SK-N-SH treated with all-trans-retinoic acid at 6 μM for 48 hours (cell line): ENCODE measurements at regions not wholly inside any gene's neighbourhood (a gene's known extent, or its start where the extent isn't known, plus 50 kb on each side); places are given as distances from the start of the nearest gene placed in this dataset.

Experiments
- ATAC-seq: fragments of 200-7000 bp; cut with Tn5 transposase; 3 replicates; pipeline ENCODE4 v1.9.1; 2020; ENCODE audit warnings: mild to moderate bottlenecking, moderate library complexity
- ARNTL ChIP-seq: fragments of 450-650 bp; formaldehyde crosslinking; IDR thresholded peaks from 2 replicates; pipeline ENCODE4 v1.5.0; 2020; ENCODE audit warnings: low read depth, mild to moderate bottlenecking, moderate library complexity, borderline replicate concordance
- BACH2 ChIP-seq: fragments of 250-450 bp; sonication (Bioruptor Pico); IDR thresholded peaks from 2 replicates; pipeline ENCODE4 v1.9.0; 2021; ENCODE audit warnings: mild to moderate bottlenecking, borderline replicate concordance
- CSDC2 ChIP-seq: fragments of 250-450 bp; sonication (Bioruptor Pico); IDR thresholded peaks from 2 replicates; pipeline ENCODE4 v1.5.0; 2020; ENCODE audit warnings: mild to moderate bottlenecking, moderate library complexity
- CSRNP3 ChIP-seq: fragments of 250-450 bp; sonication (Bioruptor Pico); IDR thresholded peaks from 2 replicates; pipeline ENCODE4 v1.5.1; 2021; ENCODE audit warnings: mild to moderate bottlenecking, moderate library complexity
- ESRRG ChIP-seq: fragments of 250-450 bp; sonication (Bioruptor Pico); IDR thresholded peaks from 2 replicates; pipeline ENCODE4 v1.6.1; 2021; ENCODE audit warnings: mild to moderate bottlenecking
- GLIS3 ChIP-seq: fragments of 250-450 bp; sonication (Bioruptor Pico); IDR thresholded peaks from 2 replicates; pipeline ENCODE4 v1.5.0; 2020; ENCODE audit warnings: mild to moderate bottlenecking, moderate library complexity
- ISL1 ChIP-seq: fragments of 250-450 bp; sonication (Bioruptor Pico); IDR thresholded peaks from 2 replicates; pipeline ENCODE4 v2.1.2; 2022; ENCODE audit warnings: mild to moderate bottlenecking, moderate library complexity
- OSR1 ChIP-seq: fragments of 250-450 bp; sonication (Bioruptor Pico); IDR thresholded peaks from 2 replicates; pipeline ENCODE4 v1.8.0; 2022; ENCODE audit warnings: moderate library complexity, mild to moderate bottlenecking, inconsistent platforms
- PPARA ChIP-seq: fragments of 250-450 bp; sonication (Bioruptor Pico); IDR thresholded peaks from 2 replicates; pipeline ENCODE4 v1.5.0; 2020; ENCODE audit warnings: mild to moderate bottlenecking, borderline replicate concordance
- RARB ChIP-seq: fragments of 250-450 bp; sonication (Bioruptor Pico); IDR thresholded peaks from 2 replicates; pipeline ENCODE4 v1.8.0; 2021; ENCODE audit warnings: mild to moderate bottlenecking, moderate library complexity
- SNAI2 ChIP-seq: fragments of 250-450 bp; sonication (Bioruptor Pico); IDR thresholded peaks from 2 replicates; pipeline ENCODE4 v1.5.0; 2020; ENCODE audit warnings: mild to moderate bottlenecking, moderate library complexity
- TCF4 ChIP-seq: fragments of 250-450 bp; sonication (Bioruptor Pico); IDR thresholded peaks from 2 replicates; pipeline ENCODE4 v1.8.0; 2021; ENCODE audit warnings: mild to moderate bottlenecking, moderate library complexity, borderline replicate concordance
- TOX ChIP-seq: fragments of 250-450 bp; sonication (Bioruptor Pico); IDR thresholded peaks from 2 replicates; pipeline ENCODE4 v1.8.0; 2021; ENCODE audit warnings: mild to moderate bottlenecking, moderate library complexity, borderline replicate concordance
- TSHZ2 ChIP-seq: fragments of 250-450 bp; sonication (Bioruptor Pico); IDR thresholded peaks from 2 replicates; pipeline ENCODE4 v1.5.0; 2020; ENCODE audit warnings: mild to moderate bottlenecking, moderate library complexity
- ZC3H10 ChIP-seq: fragments of 250-450 bp; sonication (Bioruptor Pico); IDR thresholded peaks from 2 replicates; pipeline ENCODE4 v1.5.1; 2021; ENCODE audit warnings: mild to moderate bottlenecking, moderate library complexity
- ZFP3 ChIP-seq: fragments of 250-450 bp; sonication (Bioruptor Pico); IDR thresholded peaks from 2 replicates; pipeline ENCODE4 v1.5.0; 2020; ENCODE audit warnings: mild to moderate bottlenecking, moderate library complexity
- ZNF565 ChIP-seq: fragments of 450-650 bp; formaldehyde crosslinking; conservative IDR thresholded peaks from 2 replicates; pipeline ENCODE4 v1.5.0; 2020; ENCODE audit warnings: low read depth, mild to moderate bottlenecking, moderate library complexity
- ZNF70 ChIP-seq: fragments of 450-650 bp; formaldehyde crosslinking; IDR thresholded peaks from 2 replicates; pipeline ENCODE4 v1.5.0; 2020; ENCODE audit warnings: mild to moderate bottlenecking, moderate library complexity
- TF ChIP-seq, protein P1 (sequence below): fragments of 250-450 bp; sonication (Bioruptor Pico); IDR thresholded peaks from 2 replicates; pipeline ENCODE4 v1.5.1; 2020; ENCODE audit warnings: low read depth, mild to moderate bottlenecking, moderate library complexity
- TF ChIP-seq, protein P2 (sequence below): fragments of 250-450 bp; sonication (Bioruptor Pico); IDR thresholded peaks from 2 replicates; pipeline ENCODE4 v1.8.0; 2021; ENCODE audit warnings: low read depth, mild to moderate bottlenecking, moderate library complexity, borderline replicate concordance

DNA sequence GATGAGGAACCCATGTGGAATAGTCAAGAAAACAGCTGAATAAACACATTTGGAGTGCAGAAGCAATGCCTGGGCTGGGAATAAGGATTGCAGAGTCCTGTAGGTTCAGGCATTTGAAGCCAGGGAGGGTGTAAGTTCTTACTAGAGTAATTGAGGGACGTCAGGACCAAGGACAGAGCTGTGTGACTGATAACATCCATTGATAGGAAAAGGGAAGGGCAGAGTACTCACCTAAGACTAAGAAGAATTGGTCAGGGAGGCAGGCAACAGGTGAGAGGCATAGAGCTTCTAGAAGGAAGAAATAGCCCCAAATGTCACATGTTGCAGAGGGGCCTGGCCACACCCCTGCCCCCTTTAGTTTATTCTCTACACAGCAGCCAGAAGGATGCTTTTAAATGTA, 79.8 kb upstream of the TMEM132E start (continued):
- TF ChIP-seq, protein P1, sequence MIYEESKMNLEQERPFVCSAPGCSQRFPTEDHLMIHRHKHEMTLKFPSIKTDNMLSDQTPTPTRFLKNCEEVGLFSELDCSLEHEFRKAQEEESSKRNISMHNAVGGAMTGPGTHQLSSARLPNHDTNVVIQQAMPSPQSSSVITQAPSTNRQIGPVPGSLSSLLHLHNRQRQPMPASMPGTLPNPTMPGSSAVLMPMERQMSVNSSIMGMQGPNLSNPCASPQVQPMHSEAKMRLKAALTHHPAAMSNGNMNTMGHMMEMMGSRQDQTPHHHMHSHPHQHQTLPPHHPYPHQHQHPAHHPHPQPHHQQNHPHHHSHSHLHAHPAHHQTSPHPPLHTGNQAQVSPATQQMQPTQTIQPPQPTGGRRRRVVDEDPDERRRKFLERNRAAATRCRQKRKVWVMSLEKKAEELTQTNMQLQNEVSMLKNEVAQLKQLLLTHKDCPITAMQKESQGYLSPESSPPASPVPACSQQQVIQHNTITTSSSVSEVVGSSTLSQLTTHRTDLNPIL (CRISPR knock-in tag) = no peak
- TF ChIP-seq BACH2 (no peak), ESRRG (CRISPR knock-in tag) (no peak), ISL1 (no peak)

DNA sequence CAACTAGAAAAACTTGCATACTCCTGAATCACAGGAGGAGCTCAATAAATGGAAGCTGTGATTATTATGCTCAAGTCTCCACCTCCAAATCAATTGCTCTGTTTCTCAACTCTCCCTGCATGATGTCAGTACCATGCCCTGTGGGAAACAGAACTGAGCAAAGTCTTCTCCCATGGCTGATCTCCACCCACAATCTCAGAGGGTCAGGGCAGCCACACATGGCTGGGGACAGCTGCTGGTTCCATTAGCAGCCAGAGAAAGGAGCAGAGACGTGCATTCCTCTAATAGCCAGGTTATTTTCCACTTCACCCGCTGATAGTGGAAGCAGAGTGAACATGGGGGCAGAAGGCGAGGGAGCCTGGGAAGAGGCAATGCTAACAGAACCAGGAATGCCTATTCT, 85.5 kb upstream of the TMEM132E start:
- no peak for ATAC-seq
- TF ChIP-seq OSR1 (CRISPR knock-in tag) = no peak
- TF ChIP-seq CSDC2 = no peak
- TF ChIP-seq, protein P1 (CRISPR knock-in tag) = no peak
- TF ChIP-seq, protein P2, sequence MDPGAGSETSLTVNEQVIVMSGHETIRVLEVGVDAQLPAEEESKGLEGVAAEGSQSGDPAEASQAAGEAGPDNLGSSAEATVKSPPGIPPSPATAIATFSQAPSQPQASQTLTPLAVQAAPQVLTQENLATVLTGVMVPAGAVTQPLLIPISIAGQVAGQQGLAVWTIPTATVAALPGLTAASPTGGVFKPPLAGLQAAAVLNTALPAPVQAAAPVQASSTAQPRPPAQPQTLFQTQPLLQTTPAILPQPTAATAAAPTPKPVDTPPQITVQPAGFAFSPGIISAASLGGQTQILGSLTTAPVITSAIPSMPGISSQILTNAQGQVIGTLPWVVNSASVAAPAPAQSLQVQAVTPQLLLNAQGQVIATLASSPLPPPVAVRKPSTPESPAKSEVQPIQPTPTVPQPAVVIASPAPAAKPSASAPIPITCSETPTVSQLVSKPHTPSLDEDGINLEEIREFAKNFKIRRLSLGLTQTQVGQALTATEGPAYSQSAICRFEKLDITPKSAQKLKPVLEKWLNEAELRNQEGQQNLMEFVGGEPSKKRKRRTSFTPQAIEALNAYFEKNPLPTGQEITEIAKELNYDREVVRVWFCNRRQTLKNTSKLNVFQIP (CRISPR knock-in tag) = no peak
- no peak for TF ChIP-seq ZC3H10
- no peak for TF ChIP-seq ZNF70
- no peak for TF ChIP-seq TCF4 (CRISPR knock-in tag)
- no peak for TF ChIP-seq CSRNP3 (CRISPR knock-in tag)
- TF ChIP-seq ZFP3 (CRISPR knock-in tag) = no peak
- no peak for TF ChIP-seq RARB
- no peak for TF ChIP-seq TSHZ2 (CRISPR knock-in tag)
- TF ChIP-seq GLIS3 (CRISPR knock-in tag) = no peak
- no peak for TF ChIP-seq SNAI2 (CRISPR knock-in tag)
- TF ChIP-seq TOX (CRISPR knock-in tag) = no peak
- no peak for TF ChIP-seq PPARA
- TF ChIP-seq ARNTL (CRISPR knock-in tag) = no peak
- no peak for TF ChIP-seq ESRRG (CRISPR knock-in tag)
- TF ChIP-seq, all 23 proteins: peak for 0

DNA sequence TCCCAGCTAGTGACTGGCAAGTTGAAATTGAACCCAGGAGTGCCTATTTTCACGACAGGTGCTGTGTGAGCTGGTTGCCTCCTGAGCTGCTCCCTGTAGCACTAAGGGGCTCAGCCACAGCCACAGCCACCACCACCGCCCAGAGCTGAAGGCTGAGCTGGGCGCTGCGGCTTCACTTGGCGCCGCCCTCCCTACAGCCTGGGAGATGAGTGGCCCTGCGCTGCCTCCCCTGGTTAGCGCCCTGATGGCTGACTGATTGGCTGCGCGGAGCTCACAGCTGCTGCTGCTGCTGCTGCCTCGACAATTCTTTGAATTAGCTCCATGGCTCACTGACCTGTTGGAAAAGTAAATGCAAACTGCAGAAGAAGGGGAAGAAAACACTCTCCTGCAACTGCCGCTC, 91.8 kb upstream of the TMEM132E start:
- TF ChIP-seq PPARA (no peak), RARB (no peak), TSHZ2 (CRISPR knock-in tag) (no peak), GLIS3 (CRISPR knock-in tag) (no peak), ZFP3 (CRISPR knock-in tag) (no peak), TCF4 (CRISPR knock-in tag) (no peak), ZNF565 (no peak), ESRRG (CRISPR knock-in tag) (no peak), OSR1 (CRISPR knock-in tag) (no peak), SNAI2 (CRISPR knock-in tag) (no peak), ZC3H10 (no peak), BACH2 (no peak), ISL1 (no peak), ARNTL (CRISPR knock-in tag) (no peak), CSDC2 (no peak), CSRNP3 (CRISPR knock-in tag) (no peak)
- TF ChIP-seq, protein P2 (CRISPR knock-in tag) = no peak
- no peak; the same call in 2 of the 3 replicates for ATAC-seq
